GM18873 (cell line): ENCODE measurements at regions not wholly inside any gene's neighbourhood (a gene's known extent, or its start where the extent isn't known, plus 50 kb on each side); places are given as distances from the start of the nearest gene placed in this dataset.
"Not testable (repeated sequence)": the region's sequence is repeated elsewhere in the genome, so short reads cannot be mapped to it uniquely, and the experiment has no call there.

ENCODE experiments used
- ATAC-seq: cut with Tn5 transposase; IDR thresholded peaks from one replicate; pipeline ENCODE4 v1.9.1; 2021; ENCODE audit warnings: mild to moderate bottlenecking, moderate library complexity, moderate number of reproducible peaks; ENCODE audit not compliant: unreplicated experiment, low FRiP score

DNA sequence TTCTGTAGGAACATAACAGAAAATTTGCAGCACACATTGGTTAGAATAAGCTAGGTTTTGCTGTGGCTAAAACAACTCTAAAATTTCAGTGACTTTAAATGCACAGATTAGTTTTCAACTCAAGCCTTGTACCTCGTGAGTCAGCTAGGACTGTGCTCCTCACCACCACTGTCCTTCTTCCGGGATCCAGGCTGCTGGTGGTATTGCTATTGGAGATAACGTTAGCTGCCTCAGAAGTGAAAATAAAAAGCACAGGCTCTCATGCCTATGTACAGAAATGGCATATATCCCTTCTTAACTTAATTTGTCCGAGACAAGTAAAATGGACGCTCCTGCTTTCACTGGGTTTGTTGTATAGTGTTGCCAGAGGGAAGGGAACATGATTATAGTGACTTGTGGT, 931.1 kb upstream of the EYS start:
- no peak for ATAC-seq

DNA sequence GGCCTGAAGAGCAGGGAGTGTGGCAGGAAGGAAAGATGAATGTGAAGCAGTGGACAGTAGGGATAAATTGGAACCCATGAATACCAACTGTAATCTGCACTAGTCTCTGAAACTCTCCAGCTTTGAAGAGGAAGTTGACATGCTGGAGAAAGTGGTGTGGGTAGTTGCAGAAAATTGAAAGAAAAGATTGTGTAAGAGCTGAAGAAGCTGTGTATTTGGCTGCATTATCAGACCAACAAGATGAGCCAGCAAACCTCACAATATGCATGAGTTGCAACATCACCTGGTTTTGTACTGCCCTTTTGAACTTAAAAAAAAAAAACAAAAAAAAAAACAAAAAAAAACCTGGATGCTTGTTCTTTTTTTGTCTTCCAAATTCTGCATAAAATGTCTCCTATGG, 921.9 kb upstream of the EYS start:
- ATAC-seq, result no peak

DNA sequence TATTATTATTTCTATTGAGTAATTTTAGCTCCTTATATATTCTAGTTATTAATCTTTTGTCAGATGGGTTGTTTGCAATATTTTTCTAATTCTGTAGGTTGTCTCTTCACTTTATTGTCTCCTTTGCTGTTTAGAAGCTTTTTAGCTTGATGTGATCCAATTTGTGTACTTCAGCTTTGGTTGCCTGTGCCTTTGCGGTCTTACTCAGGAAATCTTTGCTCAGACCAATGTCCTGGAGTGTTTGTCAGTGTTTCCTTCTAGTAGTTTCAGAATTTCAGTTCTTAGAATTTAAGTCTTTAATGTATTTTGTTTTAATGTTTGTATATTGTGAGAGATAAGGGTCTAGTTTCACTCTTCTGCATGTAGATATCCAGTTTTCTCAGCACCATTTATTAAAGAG, 916.0 kb upstream of the EYS start:
- no peak for ATAC-seq

DNA sequence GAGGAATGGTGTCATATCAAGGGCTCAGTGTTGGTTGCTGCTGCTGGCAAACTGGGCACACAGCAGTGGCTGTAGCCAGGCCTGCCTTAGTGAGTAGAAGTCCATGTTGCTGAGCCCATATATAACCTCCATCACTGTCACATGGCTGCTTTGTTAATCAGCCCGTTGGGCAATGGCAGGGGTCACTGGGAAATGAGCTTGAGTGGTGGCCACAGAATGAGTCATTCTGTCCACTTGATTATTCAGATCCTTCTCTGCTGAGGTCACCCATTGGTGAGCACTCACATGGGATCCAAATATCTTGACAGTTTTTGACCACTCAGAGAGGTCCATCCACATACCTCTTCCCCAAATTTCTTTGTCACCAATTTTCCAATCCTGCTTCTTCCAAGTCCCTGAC, 898.9 kb upstream of the EYS start:
- no peak for ATAC-seq

DNA sequence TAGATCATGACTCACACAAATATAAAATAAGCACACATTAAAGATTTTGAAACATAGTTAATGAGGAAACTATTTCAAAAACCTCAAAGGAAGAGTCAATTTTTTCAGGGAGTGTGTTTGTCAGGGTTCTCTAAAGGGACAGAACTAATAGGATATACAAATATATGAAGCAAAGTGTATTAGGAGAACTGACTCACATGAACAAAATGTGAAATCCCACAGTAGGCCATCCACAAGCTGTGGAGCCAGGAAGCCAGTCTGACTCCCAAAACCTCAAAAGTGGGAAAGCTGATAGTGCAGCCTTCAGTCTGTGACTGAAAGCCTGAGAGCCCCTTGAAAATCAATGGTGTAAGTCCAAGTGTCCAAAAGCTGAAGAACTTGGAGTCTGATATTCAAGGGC, 898.0 kb upstream of the EYS start:
- ATAC-seq, result no peak

DNA sequence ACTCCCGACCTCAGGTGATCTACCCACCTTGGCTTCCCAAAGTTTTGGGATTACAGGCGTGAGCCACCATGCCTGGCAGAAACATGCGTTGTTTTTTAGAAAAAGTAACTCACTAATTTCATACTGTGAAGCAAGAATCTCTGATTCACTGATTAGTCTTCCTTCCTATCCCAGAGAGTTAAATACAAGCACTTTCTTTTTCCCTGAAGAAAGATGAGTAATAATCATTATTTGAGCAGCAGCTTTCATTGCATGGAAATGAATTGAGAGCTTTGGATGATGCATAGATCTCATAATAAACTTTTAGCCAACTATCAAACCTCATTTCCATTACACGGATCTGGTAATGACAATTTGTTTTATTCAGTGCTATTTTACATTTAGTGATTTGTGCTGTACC, 892.5 kb upstream of the EYS start:
- ATAC-seq, result no peak

DNA sequence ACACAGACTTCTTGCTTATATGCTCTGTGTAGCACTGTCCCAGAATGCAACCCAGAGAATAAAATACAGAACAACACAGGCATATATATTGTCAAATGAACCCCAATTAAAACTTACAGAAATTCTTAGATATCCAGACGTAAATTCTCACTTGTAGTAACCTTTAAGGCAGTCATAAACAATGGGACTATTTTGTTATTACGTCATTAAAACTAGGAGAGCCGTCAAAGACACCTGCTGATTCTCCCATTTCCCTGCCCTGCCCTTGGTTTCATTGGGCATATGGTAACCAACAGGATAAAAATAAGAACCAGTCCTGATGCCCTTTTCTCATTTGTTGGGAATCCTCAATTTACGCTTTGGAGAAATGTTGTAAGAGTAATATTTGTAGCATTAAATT, 871.3 kb upstream of the EYS start:
- no peak for ATAC-seq

DNA sequence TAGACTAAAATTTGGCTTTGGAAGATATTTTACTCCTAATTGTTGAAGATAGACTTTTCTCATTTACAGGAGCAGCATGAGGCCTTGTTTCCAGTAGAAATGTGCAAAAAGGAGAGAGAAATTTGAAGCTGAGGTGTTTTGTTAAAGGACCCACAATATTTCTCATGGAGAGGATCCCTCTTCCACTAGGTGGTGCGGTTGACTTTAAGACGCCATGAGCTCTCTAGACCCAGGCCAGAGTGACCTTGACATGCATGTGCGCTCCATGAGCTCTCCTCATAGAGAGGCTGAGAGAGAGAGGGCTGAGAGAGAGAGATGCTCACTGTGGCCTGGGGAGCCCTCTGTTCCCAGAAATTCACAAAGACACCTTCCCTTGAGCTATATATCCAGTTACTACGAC, 861.2 kb upstream of the EYS start:
- ATAC-seq, result no peak

DNA sequence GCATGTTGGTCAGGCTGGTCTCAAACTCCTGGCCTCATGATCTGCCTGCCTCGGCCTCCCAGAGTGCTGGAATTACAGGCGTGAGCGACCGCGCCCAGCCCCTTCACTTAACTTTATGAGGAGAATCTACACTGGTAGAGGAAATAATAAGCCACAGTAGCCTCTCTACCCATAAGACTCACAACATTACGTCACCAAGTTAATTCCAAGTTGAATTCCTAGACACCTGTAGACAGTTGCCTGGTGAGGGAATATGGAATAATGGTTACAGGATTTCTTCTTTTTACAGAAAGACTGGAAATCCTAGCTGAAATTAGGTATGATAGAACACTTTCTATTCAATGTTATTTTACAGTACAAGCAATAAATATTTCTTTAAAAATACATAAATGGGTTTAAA, 854.5 kb upstream of the EYS start:
- no peak for ATAC-seq

DNA sequence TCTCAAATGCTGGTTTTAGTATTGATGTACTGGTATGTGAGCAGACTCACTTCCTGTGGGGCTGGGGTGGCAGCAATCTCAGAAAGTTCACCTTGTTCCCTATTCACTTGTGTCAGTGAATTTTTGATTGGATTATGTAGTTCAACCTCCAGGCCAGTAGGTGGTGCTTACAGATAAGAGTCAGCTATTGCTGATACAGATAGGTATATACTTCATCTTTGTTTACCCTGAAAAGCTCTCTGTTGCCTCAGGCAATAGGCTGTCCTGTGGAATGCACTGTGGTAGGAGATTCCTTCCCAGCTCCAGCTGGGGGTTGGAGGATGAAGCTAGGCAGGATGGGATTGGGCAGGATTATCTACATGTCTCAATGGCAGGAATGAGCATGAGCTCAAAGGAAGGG, 851.2 kb upstream of the EYS start:
- no peak for ATAC-seq

DNA sequence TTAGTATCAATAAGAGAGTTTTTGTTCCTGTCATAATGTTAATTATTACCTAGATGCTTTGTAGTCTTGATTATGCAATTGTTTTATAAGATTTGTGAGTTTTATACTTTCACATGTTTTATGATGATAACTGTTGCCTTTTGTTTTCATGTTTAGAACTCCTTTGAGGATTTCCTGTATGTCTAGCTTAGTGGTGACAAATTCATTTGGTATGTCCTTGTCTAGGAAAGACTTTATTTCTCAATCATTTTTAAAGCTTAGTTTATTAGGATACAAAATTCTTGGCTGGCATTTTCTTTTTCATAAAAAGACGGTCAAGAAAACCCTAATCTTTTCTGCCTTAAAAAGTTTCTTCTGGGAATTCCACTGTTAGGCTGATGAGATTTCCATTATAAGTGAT, 849.9 kb upstream of the EYS start:
- ATAC-seq, result no peak

DNA sequence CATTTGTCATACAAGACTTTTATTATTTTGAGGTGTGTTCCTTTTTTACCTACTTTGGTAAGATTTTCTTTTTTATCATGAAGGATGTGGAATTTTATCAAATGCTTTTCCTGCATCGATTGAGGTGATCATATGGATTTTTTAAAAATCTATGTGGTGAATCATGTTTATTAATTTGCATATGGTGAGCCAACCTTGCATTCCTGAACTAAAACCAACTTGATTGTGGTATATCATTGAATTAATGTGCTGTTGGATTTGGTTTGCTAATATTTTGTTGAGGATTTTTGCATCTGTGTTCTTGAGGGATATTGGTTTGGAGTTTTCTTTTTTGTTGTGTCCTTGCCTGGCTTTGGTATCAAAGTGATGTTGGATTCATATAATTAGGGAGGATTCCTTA, 848.1 kb upstream of the EYS start:
- no peak for ATAC-seq

DNA sequence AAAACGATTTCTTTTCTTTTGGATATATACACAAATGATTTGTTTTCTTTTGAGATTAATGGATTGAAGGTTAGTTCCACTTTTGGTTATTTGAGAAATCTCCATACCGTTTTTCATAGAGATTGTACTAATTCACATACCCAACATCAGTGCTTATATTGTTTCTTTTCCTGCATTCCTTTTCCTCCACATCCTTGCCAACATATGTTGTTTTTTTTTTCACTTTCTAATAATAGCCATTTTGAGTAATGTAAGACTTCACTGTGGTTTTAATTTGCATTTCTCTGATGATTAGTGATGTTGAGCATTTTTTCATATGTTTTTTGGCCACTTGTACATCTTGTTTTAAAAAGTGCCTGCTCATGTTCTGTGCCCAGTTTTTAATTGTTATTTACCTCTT, 846.4 kb upstream of the EYS start:
- no peak for ATAC-seq

DNA sequence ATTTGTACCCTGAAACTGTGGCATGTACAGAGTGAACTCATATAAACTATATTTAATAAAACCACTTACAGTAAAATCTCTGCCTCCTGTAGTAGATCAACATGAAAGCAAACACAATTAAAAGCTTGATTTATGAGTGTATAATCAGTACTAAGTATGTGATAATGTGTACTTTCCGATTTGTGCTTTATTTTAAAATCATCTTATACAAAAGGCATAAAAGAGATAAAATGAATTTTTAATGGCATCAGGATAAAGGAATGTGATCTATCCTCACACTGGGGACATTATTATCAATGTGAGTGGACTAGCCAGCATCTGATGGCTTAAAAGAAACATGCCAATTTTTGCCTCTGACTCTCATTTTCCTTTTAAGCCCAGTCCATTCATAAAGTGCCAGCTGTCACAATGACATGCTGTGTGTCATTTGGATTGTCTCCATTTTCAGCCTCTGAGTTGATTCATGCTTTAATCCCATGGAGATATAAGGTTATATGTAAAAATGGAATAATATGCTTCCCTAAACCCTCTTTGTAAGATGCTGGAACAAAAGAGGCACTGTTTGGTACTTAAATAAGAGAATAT, 831.6 kb upstream of the EYS start:
- no peak for ATAC-seq

DNA sequence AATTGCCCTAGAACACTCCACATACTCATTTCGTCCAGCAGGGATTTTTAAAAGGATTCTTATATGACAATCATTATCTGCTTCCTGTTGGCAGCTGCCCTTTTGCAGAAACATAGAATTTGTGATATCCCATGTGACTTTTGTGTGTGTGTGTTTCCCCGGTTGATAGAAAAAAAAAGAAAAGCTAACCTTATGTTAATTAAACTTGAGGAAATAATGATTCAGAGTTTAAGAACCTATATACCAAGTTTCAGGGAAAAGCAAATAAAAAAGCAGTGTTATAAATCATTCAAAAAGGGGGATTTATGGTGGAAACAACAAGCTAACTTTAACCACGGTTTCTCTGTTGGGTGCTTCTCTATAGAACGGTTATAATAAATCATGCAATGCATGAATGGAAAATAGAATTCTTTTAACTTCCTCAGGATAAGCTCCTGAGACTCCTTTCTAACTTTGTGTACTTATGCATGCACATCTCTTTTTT, 826.9 kb upstream of the EYS start:
- ATAC-seq, result no peak

DNA sequence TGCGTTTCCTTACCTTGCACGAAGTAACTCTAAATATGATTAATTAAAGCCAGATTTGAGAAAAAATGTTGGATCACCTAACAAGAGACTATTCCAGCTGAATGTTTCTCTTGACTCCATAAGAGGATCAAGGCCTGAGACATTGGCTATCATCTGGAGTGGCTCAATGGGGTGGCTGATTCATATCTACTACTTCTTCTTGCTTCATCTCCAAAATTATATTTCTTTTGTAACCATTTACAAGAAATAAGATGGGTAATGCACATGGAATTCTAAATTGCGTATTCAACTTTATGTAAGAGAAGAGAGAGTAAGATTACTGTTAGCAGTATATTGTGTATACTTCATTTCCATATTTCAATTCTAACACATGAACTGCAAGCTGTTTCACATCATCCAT, 819.0 kb upstream of the EYS start:
- no peak for ATAC-seq

DNA sequence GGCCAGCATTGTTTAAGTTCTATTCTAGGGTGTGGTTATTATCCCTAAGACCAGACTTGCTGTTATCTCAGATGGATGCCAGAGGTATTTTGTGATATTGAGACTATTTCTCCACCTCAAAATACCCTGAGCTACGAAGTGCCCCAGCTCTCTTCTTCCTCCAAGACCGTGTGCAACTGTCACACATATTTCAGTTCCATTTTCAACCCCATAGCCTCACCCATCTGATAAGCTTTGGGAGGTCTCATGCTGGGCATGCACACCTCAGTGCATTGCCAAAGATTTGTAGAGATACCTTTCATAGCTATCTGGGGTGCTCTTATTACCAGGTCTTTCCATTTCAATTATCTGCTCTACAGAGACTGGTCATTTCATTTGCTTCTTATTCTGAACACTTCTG, 815.8 kb upstream of the EYS start:
- no peak for ATAC-seq

DNA sequence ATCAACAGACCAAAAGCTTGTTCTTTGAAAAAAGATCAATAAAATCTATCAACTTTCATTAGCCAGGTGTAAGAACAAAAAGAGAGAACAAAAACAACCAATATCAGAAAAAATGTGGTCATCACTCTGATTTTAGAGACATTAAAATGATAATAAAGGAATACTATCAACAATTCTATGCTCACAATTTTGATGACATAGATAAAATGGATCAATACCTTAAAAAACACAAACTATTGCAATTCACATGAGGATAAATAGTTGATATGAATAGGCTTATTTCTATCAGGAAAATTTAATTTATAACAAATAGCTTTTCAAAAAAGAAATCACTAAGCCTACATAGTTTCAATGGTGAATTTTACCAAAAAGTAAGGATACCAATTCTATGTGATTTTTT, 809.4 kb upstream of the EYS start:
- ATAC-seq, result no peak

DNA sequence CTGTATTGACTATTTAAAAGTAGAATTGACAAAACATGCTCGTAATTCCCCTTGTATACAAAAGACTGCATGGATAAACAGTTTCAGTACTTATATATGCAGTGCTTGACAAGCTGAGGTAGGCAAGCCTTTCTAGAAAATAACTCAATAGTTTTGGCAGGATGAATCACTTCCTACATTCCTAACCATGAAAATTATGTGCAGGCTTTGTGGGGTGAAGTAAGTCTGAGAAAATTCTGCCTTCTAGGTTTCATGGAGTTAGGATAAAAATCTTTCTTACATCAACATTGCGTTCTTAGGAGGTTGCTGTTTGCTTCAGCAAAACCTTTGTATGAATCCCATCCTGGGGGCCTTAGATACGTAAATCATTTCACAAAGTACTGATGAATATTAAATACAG, 801.4 kb upstream of the EYS start:
- ATAC-seq, result no peak

DNA sequence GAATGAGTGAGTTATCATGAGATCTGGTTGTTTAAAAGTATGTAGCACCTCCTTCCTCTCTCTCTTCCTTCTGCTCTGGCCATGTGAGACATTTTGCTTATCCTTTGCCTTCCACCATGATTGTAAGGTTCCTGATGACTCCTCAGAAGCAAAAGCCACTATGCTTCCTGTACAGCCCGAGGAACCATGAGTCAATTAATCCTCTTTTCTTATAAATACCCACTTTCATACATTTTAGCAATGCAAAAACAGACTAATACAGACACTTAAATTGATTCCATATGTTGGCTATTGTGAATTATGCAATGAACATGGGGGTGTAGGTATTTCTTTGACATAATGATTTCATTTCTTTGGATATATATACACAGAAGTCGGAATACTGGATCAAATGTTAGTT, 792.8 kb upstream of the EYS start:
- ATAC-seq, result no peak

DNA sequence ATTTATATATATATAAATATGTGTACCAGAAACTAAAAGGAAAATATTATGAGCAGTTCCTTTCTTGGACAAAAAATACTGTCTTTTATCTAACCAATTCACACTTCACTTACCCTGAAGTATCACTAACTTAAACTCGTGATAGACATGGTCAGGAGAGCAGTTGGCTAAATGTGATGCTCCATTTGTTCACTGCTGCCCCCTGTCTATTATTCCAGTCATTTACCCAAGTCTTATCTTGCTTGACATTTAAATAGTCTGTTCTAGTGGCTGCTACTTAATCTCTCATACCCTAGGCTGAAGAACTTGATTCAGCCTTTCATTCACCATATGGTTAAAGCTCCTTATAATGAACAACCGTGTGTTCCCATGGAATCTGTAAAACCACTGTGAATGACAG, 789.6 kb upstream of the EYS start:
- no peak for ATAC-seq

DNA sequence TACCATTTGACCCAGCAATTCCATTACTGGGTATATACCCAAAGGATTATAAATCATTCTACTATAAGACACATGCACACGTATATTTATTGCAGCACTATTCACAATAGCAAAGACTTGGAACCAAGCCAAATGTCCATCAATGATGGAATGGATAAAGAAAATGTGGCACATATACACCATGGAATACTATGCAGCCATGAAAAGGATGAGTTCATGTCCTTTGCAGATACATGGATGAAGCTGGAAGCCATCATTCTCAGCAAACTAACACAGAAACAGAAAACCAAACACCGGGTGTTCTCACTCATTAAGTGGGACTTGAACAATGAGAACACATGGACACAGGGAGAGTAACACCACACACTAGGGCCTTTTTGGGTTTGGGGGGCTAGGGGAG, 787.6 kb upstream of the EYS start:
- ATAC-seq, result not testable (repeated sequence)

DNA sequence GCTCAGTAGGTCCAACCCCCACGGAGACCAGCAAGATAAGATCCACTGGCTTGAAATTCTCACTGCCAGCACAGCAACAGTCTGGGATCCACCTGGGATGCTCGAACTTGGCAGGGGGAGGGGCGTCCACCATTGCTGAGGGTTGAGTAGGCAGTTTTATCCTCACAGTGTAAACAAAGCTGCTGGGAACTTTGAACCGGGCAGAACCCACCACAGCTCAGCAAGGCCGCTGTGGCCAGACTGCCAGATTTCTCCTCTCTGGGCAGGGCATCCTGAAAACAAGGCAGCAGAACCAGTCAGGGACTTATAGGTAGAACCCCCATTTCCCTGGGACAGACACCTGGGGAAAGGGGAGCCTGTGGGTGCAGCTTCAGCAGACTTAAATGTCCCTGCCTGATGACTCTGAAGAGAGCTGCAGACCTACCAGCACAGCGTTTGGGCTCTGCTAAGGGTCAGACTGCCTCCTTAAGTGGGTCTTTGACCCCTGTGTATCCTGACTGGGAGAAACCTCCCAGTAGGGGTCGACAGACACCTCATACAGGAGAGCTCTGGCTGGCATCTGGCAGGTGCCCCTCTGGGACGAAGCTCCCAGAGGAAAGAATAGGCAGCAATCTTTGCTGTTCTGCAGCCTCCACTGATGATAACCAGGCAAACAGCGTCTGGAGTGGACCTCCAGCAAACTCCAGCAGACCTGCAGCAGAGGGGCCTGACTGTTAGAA, 782.4 kb upstream of the EYS start:
- no peak for ATAC-seq
